OCI-M2 (cell line): ENCODE measurements at regions not wholly inside any gene's neighbourhood (a gene's known extent, or its start where the extent isn't known, plus 50 kb on each side); places are given as distances from the start of the nearest gene placed in this dataset.
"Not testable (repeated sequence)": the region's sequence is repeated elsewhere in the genome, so short reads cannot be mapped to it uniquely, and the experiment has no call there.

Experiments used
- DNase-seq: peaks from one replicate; lab custom pipeline; 2025; ENCODE audit not compliant: unreplicated experiment; lab: John Stamatoyannopoulos, UW

- DNase-seq = no peak
Measured at GRCh38 chr21:16113052-16113715, 383.4 kb downstream of the USP25 start.

- DNase-seq = no peak
Measured at GRCh38 chr21:16115461-16115860, 385.7 kb downstream of the USP25 start.

- no peak for DNase-seq
Measured at GRCh38 chr21:16116069-16116468, 386.3 kb downstream of the USP25 start.

GRCh38 chr21:16116798-16117197 lies 387.0 kb downstream of the USP25 start:
- DNase-seq = no peak

GRCh38 chr21:16117331-16117730 lies 387.5 kb downstream of the USP25 start:
- no peak for DNase-seq

GRCh38 chr21:16117851-16118590 lies 388.2 kb downstream of the USP25 start:
- no peak for DNase-seq

GRCh38 chr21:16124378-16125138 lies 394.8 kb downstream of the USP25 start:
- no peak for DNase-seq

- DNase-seq = no peak
Measured at GRCh38 chr21:16125274-16125673, 395.5 kb downstream of the USP25 start.

- DNase-seq = not testable (repeated sequence)
Measured at GRCh38 chr21:16132453-16132852, 402.7 kb downstream of the USP25 start.

GRCh38 chr21:16133248-16133647 lies 403.5 kb downstream of the USP25 start:
- DNase-seq = no peak

- no peak for DNase-seq
Measured at GRCh38 chr21:16134134-16134533, 404.4 kb downstream of the USP25 start.

- no peak for DNase-seq
Measured at GRCh38 chr21:16137106-16137505, 407.3 kb downstream of the USP25 start.

- no peak for DNase-seq
Measured at GRCh38 chr21:16145052-16145451, 415.3 kb downstream of the USP25 start.

- no peak for DNase-seq
Measured at GRCh38 chr21:16145479-16145878, 415.7 kb downstream of the USP25 start.

- no peak for DNase-seq
Measured at GRCh38 chr21:16154321-16154720, 424.5 kb downstream of the USP25 start.

GRCh38 chr21:16154951-16155635 lies 425.3 kb downstream of the USP25 start:
- DNase-seq = no peak

- no peak for DNase-seq
Measured at GRCh38 chr21:16156841-16157489, 427.2 kb downstream of the USP25 start.

- no peak for DNase-seq
Measured at GRCh38 chr21:16159213-16159970, 429.6 kb downstream of the USP25 start.

GRCh38 chr21:16159971-16160350 lies 430.2 kb downstream of the USP25 start:
- DNase-seq = no peak

GRCh38 chr21:16162953-16163352 lies 433.2 kb downstream of the USP25 start:
- DNase-seq = no peak
